IMR-90 (cell line): ENCODE measurements at regions not wholly inside any gene's neighbourhood (a gene's known extent, or its start where the extent isn't known, plus 50 kb on each side); places are given as distances from the start of the nearest gene placed in this dataset.

Experiments
- ATAC-seq: fragments of 200-7000 bp; cut with Tn5 transposase; 2 replicates; pipeline ENCODE4 v1.9.1; 2020; ENCODE audit warnings: low read depth, mild to moderate bottlenecking, moderate library complexity
- BruUV-seq: library from RNA; stranded (reverse); fragments of 400-500 nt; replicated peaks from 2 replicates; lab custom pipeline; 2021; lab: Mats Ljungman, UMichigan
- CTCF ChIA-PET: fragments of 300-600 bp; formaldehyde crosslinking; extraction: SDS; loops from one replicate; lab custom pipeline; 2021; ENCODE audit warnings: antibody characterized with exemption; lab: Yijun Ruan, JAX
- POLR2A ChIA-PET: fragments of 300-600 bp; sonication (Branson Sonifier 250); formaldehyde crosslinking; loops from one replicate; lab custom pipeline; 2022; ENCODE audit warnings: antibody characterized with exemption; ENCODE audit not compliant: unreplicated experiment; lab: Charles Lee
- DNase-seq: peaks from one replicate; pipeline ENCODE4 v3.0.0; 2013
- H2AFZ ChIP-seq: replicated peaks from 2 replicates; pipeline ENCODE3; 2013; ENCODE audit warnings: low read length, mild to moderate bottlenecking; ENCODE audit not compliant: poor library complexity
- H2AK5ac ChIP-seq: 2 replicates; pipeline ENCODE4 v1.6.1; 2013; ENCODE audit warnings: low read depth, low read length, inconsistent platforms
- H2AK9ac ChIP-seq: replicated peaks from 2 replicates; pipeline ENCODE3; 2013; ENCODE audit warnings: mild to moderate bottlenecking, low read depth, low read length, moderate library complexity; ENCODE audit not compliant: poor library complexity
- H2BK120ac ChIP-seq: 2 replicates; pipeline ENCODE4 v1.6.1; 2013; ENCODE audit warnings: low read depth, low read length, inconsistent platforms
- H2BK15ac ChIP-seq: 3 replicates; pipeline ENCODE4 v1.6.1; 2013; ENCODE audit warnings: low read depth, low read length, inconsistent platforms
- H2BK20ac ChIP-seq: 2 replicates; pipeline ENCODE4 v1.6.1; 2013; ENCODE audit warnings: low read depth, mild to moderate bottlenecking, inconsistent platforms, low read length, moderate library complexity
- H2BK5ac ChIP-seq: 2 replicates; pipeline ENCODE4 v1.6.1; 2013; ENCODE audit warnings: mild to moderate bottlenecking, low read depth, low read length, inconsistent platforms; ENCODE audit not compliant: poor library complexity, severe bottlenecking
- H3K14ac ChIP-seq: replicated peaks from 2 replicates; pipeline ENCODE4 v1.6.1; 2013; ENCODE audit warnings: low read depth, low read length, inconsistent platforms
- H3K18ac ChIP-seq: 2 replicates; pipeline ENCODE4 v1.6.1; 2013; ENCODE audit warnings: low read depth, low read length, control low read depth
- H3K23ac ChIP-seq: 2 replicates; pipeline ENCODE4 v1.6.1; 2013; ENCODE audit warnings: low read depth, low read length, inconsistent platforms
- H3K27ac ChIP-seq: 2 replicates; pipeline ENCODE4 v1.5.1; 2013; ENCODE audit warnings: mild to moderate bottlenecking, control low read depth, low read length; ENCODE audit not compliant: insufficient read depth
- H3K27me3 ChIP-seq: 2 replicates; pipeline ENCODE4 v1.6.1; 2013; ENCODE audit warnings: low read length; ENCODE audit not compliant: control insufficient read depth, insufficient read depth
- H3K36me3 ChIP-seq: 2 replicates; pipeline ENCODE4 v1.6.1; 2013; ENCODE audit warnings: low read length, mixed read lengths; ENCODE audit not compliant: control insufficient read depth, insufficient read depth
- H3K4ac ChIP-seq: 2 replicates; pipeline ENCODE4 v1.6.1; 2013; ENCODE audit warnings: low read depth, low read length, inconsistent platforms
- H3K4me1 ChIP-seq: 2 replicates; pipeline ENCODE4 v1.6.1; 2013; ENCODE audit warnings: low read length, mixed read lengths; ENCODE audit not compliant: control insufficient read depth, insufficient read depth
- H3K4me2 ChIP-seq: 2 replicates; pipeline ENCODE4 v1.6.1; 2013; ENCODE audit warnings: low read depth, mild to moderate bottlenecking, control low read depth, low read length, moderate library complexity
- H3K4me3 ChIP-seq: 2 replicates; pipeline ENCODE4 v1.5.1; 2013; ENCODE audit warnings: low read depth, mild to moderate bottlenecking, control low read depth, low read length, moderate library complexity; ENCODE audit not compliant: insufficient read depth
- H3K56ac ChIP-seq: 2 replicates; pipeline ENCODE4 v1.6.1; 2013; ENCODE audit warnings: low read length, inconsistent platforms; ENCODE audit not compliant: insufficient read depth; ENCODE audit errors: extremely low read depth
- H3K79me1 ChIP-seq, 2 experiments: 2 replicates each; pipeline ENCODE4 v1.6.1; 2013; ENCODE audit warnings: low read length in 2 of 2, inconsistent platforms in 1 of 2, low read depth in 1 of 2
- H3K9ac ChIP-seq: 2 replicates; pipeline ENCODE4 v1.6.1; 2013; ENCODE audit warnings: low read depth, low read length, control low read depth
- H3K9me1 ChIP-seq: 2 replicates; pipeline ENCODE4 v1.6.1; 2013; ENCODE audit warnings: low read length, inconsistent platforms; ENCODE audit not compliant: insufficient read depth
- H3K9me3 ChIP-seq: 2 replicates; pipeline ENCODE4 v1.6.1; 2013; ENCODE audit warnings: low read length; ENCODE audit not compliant: control insufficient read depth, insufficient read depth
- H4K20me1 ChIP-seq: 2 replicates; pipeline ENCODE4 v1.6.1; 2013; ENCODE audit warnings: low read length, inconsistent platforms; ENCODE audit not compliant: insufficient read depth
- H4K5ac ChIP-seq: 2 replicates; pipeline ENCODE4 v1.6.1; 2013; ENCODE audit warnings: mild to moderate bottlenecking, low read depth, low read length, control low read depth
- H4K8ac ChIP-seq, 2 experiments: 2 replicates each; pipeline ENCODE4 v1.6.1; 2013; ENCODE audit warnings: low read depth in 2 of 2, low read length in 2 of 2, control low read depth in 1 of 2, inconsistent platforms in 1 of 2
- H4K91ac ChIP-seq: 2 replicates; pipeline ENCODE4 v1.6.1; 2013; ENCODE audit warnings: low read depth, low read length, inconsistent platforms; ENCODE audit not compliant: insufficient read depth
- CEBPB ChIP-seq: IDR thresholded peaks from 2 replicates; pipeline ENCODE4 v1.6.1; 2012; ENCODE audit warnings: low read depth, low read length, improper control_type of control experiment
- CHD1 ChIP-seq: IDR thresholded peaks from 2 replicates; pipeline ENCODE4 v1.6.1; 2012; ENCODE audit warnings: low read depth, low read length, improper control_type of control experiment
- CTCF ChIP-seq: conservative IDR thresholded peaks from 2 replicates; pipeline ENCODE4 v1.5.1; 2012; ENCODE audit warnings: mild to moderate bottlenecking, low read depth, low read length, improper control_type of control experiment
- MAZ ChIP-seq: IDR thresholded peaks from 2 replicates; pipeline ENCODE4 v1.6.1; 2012; ENCODE audit warnings: low read depth, mild to moderate bottlenecking, low read length, improper control_type of control experiment, moderate library complexity, borderline replicate concordance
- POLR2A ChIP-seq: IDR thresholded peaks from 2 replicates; pipeline ENCODE4 v1.6.1; 2012; ENCODE audit warnings: mild to moderate bottlenecking, low read depth, low read length
- RAD21 ChIP-seq: IDR thresholded peaks from 2 replicates; pipeline ENCODE4 v1.6.1; 2012; ENCODE audit warnings: low read length, improper control_type of control experiment
- RFX5 ChIP-seq: IDR thresholded peaks from 2 replicates; pipeline ENCODE4 v1.8.0; 2012; ENCODE audit warnings: low read depth, mild to moderate bottlenecking, low read length, moderate library complexity
- SMC3 ChIP-seq: fragments of 150-350 bp; IDR thresholded peaks from 2 replicates; pipeline ENCODE4 v1.6.1; 2016; ENCODE audit warnings: low read depth, mild to moderate bottlenecking, antibody characterized with exemption, low read length, moderate library complexity
- WGBS, 2 experiments: methylation state at CpG; one replicate each; pipeline versions ENCODE4 v1.1.5 to v1.1.7; 2013; ENCODE audit warnings: missing lambda C conversion rate in 2 of 2; ENCODE audit not compliant: insufficient read length in 1 of 2; ENCODE audit errors: extremely low coverage in 2 of 2; 5-methylcytosine and 5-hydroxymethylcytosine counted together
- dilution Hi-C: fragments of 300-500 bp; cut with HindIII; formaldehyde crosslinking; loops from one replicate; pipeline ENCODE4 v1.14.3; 2018; ENCODE audit warnings: low sequenced_read_pairs; ENCODE audit not compliant: unreplicated experiment
- in situ Hi-C: fragments of 300-500 bp; cut with MboI; formaldehyde crosslinking; loops from 3 replicates; pipeline ENCODE4 v1.14.3; 2019; ENCODE audit warnings: low sequenced_read_pairs, inconsistent platforms, mixed read lengths
- intact Hi-C: fragments of 100-400 bp; cut with micrococcal nuclease; formaldehyde crosslinking; loops from 2 replicates; pipeline ENCODE4 v1.10.0; 2022
- TF ChIP-seq, protein P1 (sequence below): fragments of 150-350 bp; IDR thresholded peaks from 2 replicates; pipeline ENCODE4 v1.6.1; 2016; ENCODE audit warnings: low read depth, mild to moderate bottlenecking, low read length, moderate library complexity, borderline replicate concordance
- TF ChIP-seq, protein P2 (sequence below): fragments of 150-350 bp; IDR thresholded peaks from 2 replicates; pipeline ENCODE4 v1.6.1; 2017; ENCODE audit warnings: mild to moderate bottlenecking, antibody characterized with exemption, low read length, low read depth

- no peak overlapping the region for H3K4me2 ChIP-seq
- H3K27me3 ChIP-seq, result no peaks in the 10 kb centered on the region
- in situ Hi-C loops (no loop called here), dilution Hi-C loops (no loop called here), intact Hi-C loops (no loop called here)
- H2BK15ac ChIP-seq, result no peak overlapping the region
- H3K9ac ChIP-seq, result no peak overlapping the region
- no peaks in the 10 kb centered on the region for H3K79me1 ChIP-seq
- no peak overlapping the region for H4K8ac ChIP-seq
- H3K18ac ChIP-seq, result no peak overlapping the region
- H2BK5ac ChIP-seq, result no peak overlapping the region
- no TSS peak for BruUV-seq
- H3K27ac ChIP-seq, result no peak overlapping the region
- H2AK5ac ChIP-seq, result no peak overlapping the region
- H3K4me3 ChIP-seq, result no peak overlapping the region
- H3K14ac ChIP-seq, result no peak overlapping the region
- no peak overlapping the region for H3K4ac ChIP-seq
- H4K91ac ChIP-seq, result no peak overlapping the region
- no peak overlapping the region for H2BK120ac ChIP-seq
- WGBS, 2 experiments, result 54% methylated on average over 7 of the region's 23 CpGs; no CpG with 5 or more reads in 1 of the 2 experiments
- H3K36me3 ChIP-seq, result no peaks in the 10 kb centered on the region
- CTCF ChIA-PET, result no interaction called here
- no peak overlapping the region for H2BK20ac ChIP-seq
- no peak overlapping the region for H3K56ac ChIP-seq
- TF ChIP-seq CTCF (no peak), RAD21 (no peak), POLR2A (no peak), RFX5 (no peak), SMC3 (no peak), CEBPB (no peak), MAZ (no peak), CHD1 (no peak)
- TF ChIP-seq, protein P1, sequence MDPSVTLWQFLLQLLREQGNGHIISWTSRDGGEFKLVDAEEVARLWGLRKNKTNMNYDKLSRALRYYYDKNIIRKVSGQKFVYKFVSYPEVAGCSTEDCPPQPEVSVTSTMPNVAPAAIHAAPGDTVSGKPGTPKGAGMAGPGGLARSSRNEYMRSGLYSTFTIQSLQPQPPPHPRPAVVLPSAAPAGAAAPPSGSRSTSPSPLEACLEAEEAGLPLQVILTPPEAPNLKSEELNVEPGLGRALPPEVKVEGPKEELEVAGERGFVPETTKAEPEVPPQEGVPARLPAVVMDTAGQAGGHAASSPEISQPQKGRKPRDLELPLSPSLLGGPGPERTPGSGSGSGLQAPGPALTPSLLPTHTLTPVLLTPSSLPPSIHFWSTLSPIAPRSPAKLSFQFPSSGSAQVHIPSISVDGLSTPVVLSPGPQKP, result no peak
- TF ChIP-seq, protein P2, sequence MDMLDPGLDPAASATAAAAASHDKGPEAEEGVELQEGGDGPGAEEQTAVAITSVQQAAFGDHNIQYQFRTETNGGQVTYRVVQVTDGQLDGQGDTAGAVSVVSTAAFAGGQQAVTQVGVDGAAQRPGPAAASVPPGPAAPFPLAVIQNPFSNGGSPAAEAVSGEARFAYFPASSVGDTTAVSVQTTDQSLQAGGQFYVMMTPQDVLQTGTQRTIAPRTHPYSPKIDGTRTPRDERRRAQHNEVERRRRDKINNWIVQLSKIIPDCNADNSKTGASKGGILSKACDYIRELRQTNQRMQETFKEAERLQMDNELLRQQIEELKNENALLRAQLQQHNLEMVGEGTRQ, result no peak
- H3K23ac ChIP-seq, result no peak overlapping the region
- POLR2A ChIA-PET, result no interaction called here
- H2AFZ ChIP-seq, result peak overlapping the region; percentile 63
- no peak overlapping the region for H4K5ac ChIP-seq
- DNase-seq, result no peak
- H2AK9ac ChIP-seq, result no peak overlapping the region
- H4K20me1 ChIP-seq, result no peaks in the 10 kb centered on the region
- no peaks in the 10 kb centered on the region for H3K4me1 ChIP-seq
- H3K9me1 ChIP-seq, result no peaks in the 10 kb centered on the region
- peaks cover 57% of the 10 kb centered on the region for H3K9me3 ChIP-seq
- no peak for ATAC-seq
Measured at GRCh38 chr10:131650771-131651673, 249.8 kb upstream of the PPP2R2D start.
